ENCODE measurements at regions not wholly inside any gene's neighbourhood (a gene's known extent, or its start where the extent isn't known, plus 50 kb on each side); places are given as distances from the start of the nearest gene placed in this dataset.

GRCh38 chr12:67474934-67475620 is 173.5 kb upstream of the DYRK2 start:
- no peaks in the 10 kb centered on the region for H3K27me3 ChIP-seq (ENCODE audit: control insufficient read depth in 4 of 4, insufficient read depth in 4 of 4, low read length in 3 of 4)
- 87% methylated on average over 3 of the region's 3 CpGs for WGBS
- no peak overlapping the region for H3K4me3 ChIP-seq (ENCODE audit: low read depth in 1 of 3, low read length in 3 of 3)
- H3K4me1 ChIP-seq (ENCODE audit: control insufficient read depth in 4 of 4, insufficient read depth in 4 of 4, low read length in 3 of 4), result no peaks in the 10 kb centered on the region
- H3K27ac ChIP-seq (ENCODE audit: low read depth in 1 of 2, low read length in 2 of 2), result no peak overlapping the region
- no peaks in the 10 kb centered on the region for H3K9me3 ChIP-seq (ENCODE audit: control insufficient read depth in 4 of 4, low read length in 3 of 4)
- TF ChIP-seq SP1 (IDR thresholded peaks at IDR 0.05), result no peak
- TF ChIP-seq, protein P1, sequence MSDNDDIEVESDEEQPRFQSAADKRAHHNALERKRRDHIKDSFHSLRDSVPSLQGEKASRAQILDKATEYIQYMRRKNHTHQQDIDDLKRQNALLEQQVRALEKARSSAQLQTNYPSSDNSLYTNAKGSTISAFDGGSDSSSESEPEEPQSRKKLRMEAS (IDR thresholded peaks at IDR 0.05), result no peak
- no peak overlapping the region for H3K9ac ChIP-seq (ENCODE audit: low read depth in 1 of 2, low read length in 2 of 2)
- H3K36me3 ChIP-seq (ENCODE audit: control insufficient read depth in 4 of 4, insufficient read depth in 3 of 4, low read depth in 1 of 4, low read length in 3 of 4), result no peaks in the 10 kb centered on the region
- DNase-seq (ENCODE audit: low spot score), result no peak

- Histone ChIP-seq H3K27me3 (ENCODE audit: control insufficient read depth in 4 of 4, insufficient read depth in 4 of 4, low read length in 3 of 4) (no peaks in the 10 kb centered on the region), H3K9me3 (ENCODE audit: control insufficient read depth in 4 of 4, low read length in 3 of 4) (no peaks in the 10 kb centered on the region), H3K4me1 (ENCODE audit: control insufficient read depth in 4 of 4, insufficient read depth in 4 of 4, low read length in 3 of 4) (no peaks in the 10 kb centered on the region), H3K4me3 (ENCODE audit: low read depth in 1 of 3, low read length in 3 of 3) (no peak overlapping the region), H3K9ac (ENCODE audit: low read depth in 1 of 2, low read length in 2 of 2) (no peak overlapping the region), H3K36me3 (ENCODE audit: control insufficient read depth in 4 of 4, insufficient read depth in 3 of 4, low read depth in 1 of 4, low read length in 3 of 4) (no peaks in the 10 kb centered on the region), H3K27ac (ENCODE audit: low read depth in 1 of 2, low read length in 2 of 2) (no peak overlapping the region)
- no peak for DNase-seq (ENCODE audit: low spot score)
- TF ChIP-seq CTCF (IDR thresholded peaks at IDR 0.05; ENCODE audit: low read depth, low read length, missing input control), result no peak
- no peak for TF ChIP-seq FOXA1 (IDR thresholded peaks at IDR 0.05)
- TF ChIP-seq EGR1 (IDR thresholded peaks at IDR 0.05; ENCODE audit: low read depth in 2 of 2), result no peak
- no peak for TF ChIP-seq RAD21 (IDR thresholded peaks at IDR 0.05)
- WGBS, result 65% methylated on average over 2 of the region's 2 CpGs
These were observed 172.8 kb upstream of the DYRK2 start for GRCh38 chr12:67475725-67476124.

GRCh38 chr12:67477681-67478265 is 170.8 kb upstream of the DYRK2 start:
- no peak overlapping the region for H3K9ac ChIP-seq (ENCODE audit: low read depth in 1 of 2, low read length in 2 of 2)
- WGBS, result 86% methylated on average over 8 of the region's 8 CpGs
- H3K27ac ChIP-seq (ENCODE audit: low read depth in 1 of 2, low read length in 2 of 2), result no peak overlapping the region
- no peaks in the 10 kb centered on the region for H3K4me1 ChIP-seq (ENCODE audit: control insufficient read depth in 4 of 4, insufficient read depth in 4 of 4, low read length in 3 of 4)
- H3K27me3 ChIP-seq (ENCODE audit: control insufficient read depth in 4 of 4, insufficient read depth in 4 of 4, low read length in 3 of 4), result peaks cover 0 to 3% (median 0%) of the 10 kb centered on the region in 4 donors
- no peaks in the 10 kb centered on the region for H3K36me3 ChIP-seq (ENCODE audit: control insufficient read depth in 4 of 4, insufficient read depth in 3 of 4, low read depth in 1 of 4, low read length in 3 of 4)
- TF ChIP-seq HNF4A (conservative IDR thresholded peaks at IDR 0.05), result no peak
- TF ChIP-seq CTCF (IDR thresholded peaks at IDR 0.05; ENCODE audit: low read depth, low read length, missing input control), result no peak
- TF ChIP-seq, protein P2, sequence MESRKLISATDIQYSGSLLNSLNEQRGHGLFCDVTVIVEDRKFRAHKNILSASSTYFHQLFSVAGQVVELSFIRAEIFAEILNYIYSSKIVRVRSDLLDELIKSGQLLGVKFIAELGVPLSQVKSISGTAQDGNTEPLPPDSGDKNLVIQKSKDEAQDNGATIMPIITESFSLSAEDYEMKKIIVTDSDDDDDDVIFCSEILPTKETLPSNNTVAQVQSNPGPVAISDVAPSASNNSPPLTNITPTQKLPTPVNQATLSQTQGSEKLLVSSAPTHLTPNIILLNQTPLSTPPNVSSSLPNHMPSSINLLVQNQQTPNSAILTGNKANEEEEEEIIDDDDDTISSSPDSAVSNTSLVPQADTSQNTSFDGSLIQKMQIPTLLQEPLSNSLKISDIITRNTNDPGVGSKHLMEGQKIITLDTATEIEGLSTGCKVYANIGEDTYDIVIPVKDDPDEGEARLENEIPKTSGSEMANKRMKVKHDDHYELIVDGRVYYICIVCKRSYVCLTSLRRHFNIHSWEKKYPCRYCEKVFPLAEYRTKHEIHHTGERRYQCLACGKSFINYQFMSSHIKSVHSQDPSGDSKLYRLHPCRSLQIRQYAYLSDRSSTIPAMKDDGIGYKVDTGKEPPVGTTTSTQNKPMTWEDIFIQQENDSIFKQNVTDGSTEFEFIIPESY (IDR thresholded peaks at IDR 0.05), result no peak
- no peak for TF ChIP-seq JUND (IDR thresholded peaks at IDR 0.05)
- no peak for TF ChIP-seq RAD21 (IDR thresholded peaks at IDR 0.05)
- no peak for TF ChIP-seq SP1 (IDR thresholded peaks at IDR 0.05)
- no peak for TF ChIP-seq HNF4G (IDR thresholded peaks at IDR 0.05)
- TF ChIP-seq, protein P1 (IDR thresholded peaks at IDR 0.05), result no peak
- TF ChIP-seq REST (IDR thresholded peaks at IDR 0.05), result no peak
- no peak for TF ChIP-seq RXRA (IDR thresholded peaks at IDR 0.05)
- TF ChIP-seq TAF1 (conservative IDR thresholded peaks at IDR 0.05), result no peak
- no peak for TF ChIP-seq FOXA1 (IDR thresholded peaks at IDR 0.05)
- TF ChIP-seq FOXA2 (IDR thresholded peaks at IDR 0.05), result no peak
- no peak overlapping the region for H3K4me3 ChIP-seq (ENCODE audit: low read depth in 1 of 3, low read length in 3 of 3)
- DNase-seq (ENCODE audit: low spot score), result no peak
- H3K9me3 ChIP-seq (ENCODE audit: control insufficient read depth in 4 of 4, low read length in 3 of 4), result no peaks in the 10 kb centered on the region
